ENCODE measurements at regions not wholly inside any gene's neighbourhood (a gene's known extent, or its start where the extent isn't known, plus 50 kb on each side); places are given as distances from the start of the nearest gene placed in this dataset.

DNA sequence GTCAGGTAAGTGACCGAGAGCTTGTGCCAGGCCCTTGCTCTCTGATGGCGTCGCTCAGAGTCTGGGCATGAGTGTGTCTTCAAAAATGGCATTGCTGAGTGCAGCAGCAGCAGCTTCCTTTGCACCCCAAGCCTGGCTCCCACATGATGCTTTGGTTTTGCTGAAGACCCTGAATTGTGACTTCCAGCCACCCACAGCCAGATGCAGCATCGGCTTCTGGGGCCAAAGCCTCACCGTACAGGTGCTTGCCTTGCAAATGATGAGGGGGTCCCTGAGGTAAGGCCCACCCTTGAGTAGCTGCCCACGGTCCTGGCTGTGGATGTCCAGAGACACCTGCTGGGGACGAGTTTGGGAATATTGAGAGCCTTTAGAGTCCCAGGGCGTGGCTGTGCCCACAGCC is 57.9 kb downstream of the JAKMIP3 start:
- no peak for TF ChIP-seq EP300 (IDR thresholded peaks at IDR 0.05)
- TF ChIP-seq, protein P1, sequence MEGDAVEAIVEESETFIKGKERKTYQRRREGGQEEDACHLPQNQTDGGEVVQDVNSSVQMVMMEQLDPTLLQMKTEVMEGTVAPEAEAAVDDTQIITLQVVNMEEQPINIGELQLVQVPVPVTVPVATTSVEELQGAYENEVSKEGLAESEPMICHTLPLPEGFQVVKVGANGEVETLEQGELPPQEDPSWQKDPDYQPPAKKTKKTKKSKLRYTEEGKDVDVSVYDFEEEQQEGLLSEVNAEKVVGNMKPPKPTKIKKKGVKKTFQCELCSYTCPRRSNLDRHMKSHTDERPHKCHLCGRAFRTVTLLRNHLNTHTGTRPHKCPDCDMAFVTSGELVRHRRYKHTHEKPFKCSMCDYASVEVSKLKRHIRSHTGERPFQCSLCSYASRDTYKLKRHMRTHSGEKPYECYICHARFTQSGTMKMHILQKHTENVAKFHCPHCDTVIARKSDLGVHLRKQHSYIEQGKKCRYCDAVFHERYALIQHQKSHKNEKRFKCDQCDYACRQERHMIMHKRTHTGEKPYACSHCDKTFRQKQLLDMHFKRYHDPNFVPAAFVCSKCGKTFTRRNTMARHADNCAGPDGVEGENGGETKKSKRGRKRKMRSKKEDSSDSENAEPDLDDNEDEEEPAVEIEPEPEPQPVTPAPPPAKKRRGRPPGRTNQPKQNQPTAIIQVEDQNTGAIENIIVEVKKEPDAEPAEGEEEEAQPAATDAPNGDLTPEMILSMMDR (IDR thresholded peaks at IDR 0.05): no peak
